GM18502 (cell line): ENCODE measurements at regions not wholly inside any gene's neighbourhood (a gene's known extent, or its start where the extent isn't known, plus 50 kb on each side); places are given as distances from the start of the nearest gene placed in this dataset.

Experiments used
- ATAC-seq: cut with Tn5 transposase; IDR thresholded peaks from one replicate; pipeline ENCODE4 v1.9.1; 2021; ENCODE audit warnings: mild to moderate bottlenecking; ENCODE audit not compliant: unreplicated experiment, poor library complexity

DNA sequence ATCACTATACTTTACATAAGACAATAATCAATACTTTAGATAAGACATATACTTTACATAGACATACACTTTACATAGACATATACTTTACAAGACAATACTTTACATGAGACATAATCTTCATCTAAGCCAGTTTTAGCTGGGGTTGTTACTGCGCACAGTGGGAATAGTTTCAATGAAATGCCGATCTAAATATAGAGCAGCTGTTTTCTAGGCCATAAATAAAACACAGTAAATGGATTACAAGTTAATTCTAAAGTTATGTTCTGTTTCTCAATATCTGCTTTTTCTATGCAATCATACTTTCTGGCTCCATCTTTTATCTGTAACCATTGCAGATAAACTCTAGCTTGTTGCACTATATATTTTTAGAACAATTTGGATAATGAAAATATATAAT lies 1470.6 kb upstream of the PABPC4L start:
- ATAC-seq = no peak

DNA sequence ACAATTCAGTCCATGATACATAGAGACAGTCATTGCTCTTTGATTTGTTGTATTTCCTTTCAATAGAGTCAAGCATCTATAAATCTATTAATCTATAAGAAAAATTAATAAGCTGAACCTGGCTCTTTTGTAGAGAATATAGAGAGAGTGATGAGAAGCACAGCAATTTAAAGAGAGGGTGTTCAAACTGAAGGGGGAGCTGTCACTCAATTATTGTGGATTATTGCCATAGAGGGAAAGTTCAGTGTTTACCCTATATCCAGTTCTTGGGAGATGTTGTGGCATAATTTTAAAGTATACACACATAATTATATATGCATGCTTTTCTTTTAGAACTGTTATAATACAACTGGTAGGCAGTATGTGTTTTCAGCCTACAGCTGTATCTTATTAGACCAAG lies 1469.0 kb upstream of the PABPC4L start:
- ATAC-seq = no peak
